Glutamatergic neuron (in vitro differentiated cells): ENCODE measurements at regions not wholly inside any gene's neighbourhood (a gene's known extent, or its start where the extent isn't known, plus 50 kb on each side); places are given as distances from the start of the nearest gene placed in this dataset.

ENCODE experiments used
- DNase-seq: peaks from one replicate; pipeline ENCODE4 v3.0.0; 2022
- H3K27ac Mint-ChIP-seq: one replicate; pipeline ENCODE4 v1.8.0; 2020; ENCODE audit warnings: mild to moderate bottlenecking, mixed read lengths, inconsistent platforms; ENCODE audit not compliant: unreplicated experiment
- H3K27me3 Mint-ChIP-seq: one replicate; pipeline ENCODE4 v1.8.0; 2020; ENCODE audit warnings: mild to moderate bottlenecking, moderate library complexity, mixed read lengths, inconsistent platforms; ENCODE audit not compliant: unreplicated experiment
- H3K36me3 Mint-ChIP-seq: one replicate; pipeline ENCODE4 v1.8.0; 2020; ENCODE audit warnings: mild to moderate bottlenecking, mixed read lengths, inconsistent platforms; ENCODE audit not compliant: unreplicated experiment
- H3K4me1 Mint-ChIP-seq: one replicate; pipeline ENCODE4 v1.8.0; 2020; ENCODE audit warnings: mild to moderate bottlenecking, low read depth, mixed read lengths, inconsistent platforms; ENCODE audit not compliant: unreplicated experiment
- H3K4me3 Mint-ChIP-seq: one replicate; pipeline ENCODE4 v1.8.0; 2020; ENCODE audit warnings: mild to moderate bottlenecking, mixed read lengths, inconsistent platforms; ENCODE audit not compliant: unreplicated experiment
- H3K9me3 Mint-ChIP-seq: one replicate; pipeline ENCODE4 v1.8.0; 2020; ENCODE audit warnings: mild to moderate bottlenecking, moderate library complexity, mixed read lengths, inconsistent platforms; ENCODE audit not compliant: unreplicated experiment
- TF ChIP-seq, protein P1 (sequence below): fragments of 200-600 bp; sonication (generic); IDR thresholded peaks from one replicate; pipeline ENCODE4 v1.5.0; 2021; ENCODE audit not compliant: partially characterized antibody, unreplicated experiment

DNA sequence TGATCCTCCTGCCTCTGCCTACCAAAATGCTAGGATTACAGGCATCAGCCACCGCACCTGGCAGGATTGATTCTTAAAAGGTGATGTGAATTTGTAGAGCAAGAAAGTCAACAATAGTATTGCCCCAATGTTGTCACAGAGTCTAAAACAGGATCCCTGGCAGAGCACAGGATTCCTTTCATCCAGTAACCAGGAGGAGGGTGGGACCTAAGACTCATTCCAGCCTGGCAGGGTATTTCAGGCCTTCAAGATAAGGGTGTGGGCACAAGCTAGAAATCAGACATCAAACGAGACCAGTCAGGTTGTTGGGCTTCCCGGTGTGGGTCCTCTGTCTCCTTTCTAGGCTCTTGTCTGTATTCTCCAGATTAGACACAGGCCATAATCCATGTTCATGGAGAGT, 511.4 kb downstream of the BCL11A start:
- Mint-ChIP-seq H3K27ac (no peak overlapping the region), H3K36me3 (peaks cover 4% of the 10 kb centered on the region), H3K27me3 (no peaks in the 10 kb centered on the region), H3K4me3 (no peak overlapping the region), H3K9me3 (peaks cover 1% of the 10 kb centered on the region), H3K4me1 (no peaks in the 10 kb centered on the region)
- DNase-seq = no peak
- TF ChIP-seq, protein P1, sequence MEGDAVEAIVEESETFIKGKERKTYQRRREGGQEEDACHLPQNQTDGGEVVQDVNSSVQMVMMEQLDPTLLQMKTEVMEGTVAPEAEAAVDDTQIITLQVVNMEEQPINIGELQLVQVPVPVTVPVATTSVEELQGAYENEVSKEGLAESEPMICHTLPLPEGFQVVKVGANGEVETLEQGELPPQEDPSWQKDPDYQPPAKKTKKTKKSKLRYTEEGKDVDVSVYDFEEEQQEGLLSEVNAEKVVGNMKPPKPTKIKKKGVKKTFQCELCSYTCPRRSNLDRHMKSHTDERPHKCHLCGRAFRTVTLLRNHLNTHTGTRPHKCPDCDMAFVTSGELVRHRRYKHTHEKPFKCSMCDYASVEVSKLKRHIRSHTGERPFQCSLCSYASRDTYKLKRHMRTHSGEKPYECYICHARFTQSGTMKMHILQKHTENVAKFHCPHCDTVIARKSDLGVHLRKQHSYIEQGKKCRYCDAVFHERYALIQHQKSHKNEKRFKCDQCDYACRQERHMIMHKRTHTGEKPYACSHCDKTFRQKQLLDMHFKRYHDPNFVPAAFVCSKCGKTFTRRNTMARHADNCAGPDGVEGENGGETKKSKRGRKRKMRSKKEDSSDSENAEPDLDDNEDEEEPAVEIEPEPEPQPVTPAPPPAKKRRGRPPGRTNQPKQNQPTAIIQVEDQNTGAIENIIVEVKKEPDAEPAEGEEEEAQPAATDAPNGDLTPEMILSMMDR = no peak

DNA sequence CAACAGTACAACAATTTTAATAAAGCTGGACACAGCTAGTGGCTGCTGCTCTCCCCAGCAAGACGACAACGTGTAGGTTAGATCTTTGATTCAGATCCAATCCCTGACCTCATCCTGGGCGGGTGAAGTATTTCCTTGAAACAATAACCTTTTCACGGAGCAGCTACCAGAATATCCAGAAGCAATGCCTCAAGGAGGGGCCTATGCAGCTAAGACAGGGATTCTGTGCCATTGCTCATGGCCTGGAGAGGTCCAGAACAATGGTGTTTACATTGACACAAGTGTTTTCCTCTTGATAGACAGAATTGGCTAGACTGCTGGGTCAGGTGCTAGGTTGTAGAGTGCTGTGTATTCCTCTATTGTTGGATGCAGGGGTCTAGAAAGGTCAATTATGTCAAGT, 520.1 kb downstream of the BCL11A start:
- H3K4me3 Mint-ChIP-seq = no peak overlapping the region
- H3K27ac Mint-ChIP-seq = no peak overlapping the region
- peaks cover 8% of the 10 kb centered on the region for H3K9me3 Mint-ChIP-seq
- no peaks in the 10 kb centered on the region for H3K4me1 Mint-ChIP-seq
- DNase-seq = no peak
- peaks cover 2% of the 10 kb centered on the region for H3K27me3 Mint-ChIP-seq
- TF ChIP-seq, protein P1 = no peak
- peaks cover 9% of the 10 kb centered on the region for H3K36me3 Mint-ChIP-seq

- Mint-ChIP-seq H3K36me3 (peaks cover 5% of the 10 kb centered on the region), H3K4me1 (no peaks in the 10 kb centered on the region), H3K4me3 (no peak overlapping the region), H3K9me3 (peaks cover 3% of the 10 kb centered on the region), H3K27ac (no peak overlapping the region), H3K27me3 (no peaks in the 10 kb centered on the region)
- TF ChIP-seq, protein P1 = no peak
- no peak for DNase-seq
These were observed 523.9 kb downstream of the BCL11A start for GRCh38 chr2:60029566-60029883.

- TF ChIP-seq, protein P1 = no peak
- H3K36me3 Mint-ChIP-seq = peaks cover 5% of the 10 kb centered on the region
- peaks cover 3% of the 10 kb centered on the region for H3K9me3 Mint-ChIP-seq
- H3K27ac Mint-ChIP-seq = no peak overlapping the region
- DNase-seq = no peak
- no peaks in the 10 kb centered on the region for H3K4me1 Mint-ChIP-seq
- H3K27me3 Mint-ChIP-seq = no peaks in the 10 kb centered on the region
- no peak overlapping the region for H3K4me3 Mint-ChIP-seq
These were observed 524.4 kb downstream of the BCL11A start for GRCh38 chr2:60028849-60029565.

GRCh38 chr2:60025496-60025895, 528.0 kb downstream of the BCL11A start:
- no peaks in the 10 kb centered on the region for H3K9me3 Mint-ChIP-seq
- TF ChIP-seq, protein P1 = no peak
- no peak for DNase-seq
- no peaks in the 10 kb centered on the region for H3K4me1 Mint-ChIP-seq
- no peak overlapping the region for H3K27ac Mint-ChIP-seq
- peaks cover under 1% of the 10 kb centered on the region for H3K36me3 Mint-ChIP-seq
- H3K4me3 Mint-ChIP-seq = no peak overlapping the region
- peaks cover 3% of the 10 kb centered on the region for H3K27me3 Mint-ChIP-seq
